ENCODE measurements at regions not wholly inside any gene's neighbourhood (a gene's known extent, or its start where the extent isn't known, plus 50 kb on each side); places are given as distances from the start of the nearest gene placed in this dataset.

DNA sequence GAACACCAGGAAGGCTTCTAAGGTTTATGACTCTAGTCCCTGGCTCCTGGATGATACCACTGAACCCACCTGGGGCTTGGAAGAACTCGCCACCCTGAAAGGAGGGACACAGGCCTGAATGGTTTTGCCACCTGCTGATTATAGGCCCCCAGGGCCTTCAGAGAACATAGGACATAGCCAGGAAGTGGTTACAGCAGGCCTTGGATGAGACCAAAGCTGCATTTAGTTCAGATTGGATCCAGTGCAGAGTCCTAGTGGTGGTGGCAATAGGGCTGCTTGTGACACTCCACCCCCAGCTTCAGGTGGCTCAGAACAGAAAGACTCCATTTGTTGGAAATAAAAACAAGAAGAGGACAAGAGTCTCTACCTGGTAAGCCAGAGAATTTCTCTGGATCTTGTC is 101.6 kb upstream of the PLPPR5 start:
- H2BK20ac ChIP-seq (ENCODE audit: low read depth, low read length, poor library complexity, severe bottlenecking), result no peak overlapping the region
- H3T11ph ChIP-seq (ENCODE audit: low read length), result no peak overlapping the region
- no peaks in the 10 kb centered on the region for H3K79me2 ChIP-seq (ENCODE audit: insufficient read depth, low read length)
- peaks cover 9 to 12% of the 10 kb centered on the region in 2 experiments for H3K4me1 Mint-ChIP-seq
- H2BK12ac ChIP-seq (ENCODE audit: insufficient read length, low read depth, low read length), result no peak overlapping the region
- H2AFZ ChIP-seq (ENCODE audit: low read length), result no peak overlapping the region
- no peak overlapping the region for H4K8ac ChIP-seq (replicated peaks; ENCODE audit: insufficient read length, low read depth, low read length)
- no peak overlapping the region for H3K27ac ChIP-seq (ENCODE audit: insufficient read length, low read depth, low read length)
- H3K27me3 ChIP-seq (ENCODE audit: insufficient read depth, low read length), result no peaks in the 10 kb centered on the region
- H3K4me2 ChIP-seq (ENCODE audit: insufficient read depth, insufficient read length, low read length), result no peak overlapping the region
- H3K23ac ChIP-seq (ENCODE audit: insufficient read length, low read depth, low read length), result no peak overlapping the region
- no peak overlapping the region for H3K4ac ChIP-seq (ENCODE audit: low read depth, low read length)
- no peaks in the 10 kb centered on the region for H3K23me2 ChIP-seq (ENCODE audit: insufficient read length, low read depth, low read length, poor library complexity, severe bottlenecking)
- no peak for TF ChIP-seq CTCF (conservative IDR thresholded peaks at IDR 0.05)
- no peaks in the 10 kb centered on the region; a peak in 2 of 5 replicates for H3K9me3 Mint-ChIP-seq
- no peak overlapping the region for H3K4me3 Mint-ChIP-seq
- H3K4me1 ChIP-seq (ENCODE audit: insufficient read depth, low read length), result no peaks in the 10 kb centered on the region
- no peak overlapping the region for H3K56ac ChIP-seq (ENCODE audit: insufficient read length, low read depth, low read length)
- no peaks in the 10 kb centered on the region for H3K9me3 ChIP-seq (ENCODE audit: control insufficient read depth, low read depth, low read length)
- H2BK5ac ChIP-seq (ENCODE audit: insufficient read length, low read length), result no peak overlapping the region
- H4K91ac ChIP-seq (ENCODE audit: insufficient read length, low read depth, low read length), result no peak overlapping the region
- H2BK120ac ChIP-seq (ENCODE audit: low read depth, low read length, poor library complexity, severe bottlenecking), result no peak overlapping the region
- no CpG with 5 or more reads among the region's 1 CpG for WGBS (ENCODE audit: extremely low coverage, insufficient read length, low lambda C conversion rate)
- H3K79me1 ChIP-seq (ENCODE audit: insufficient read depth, low read depth, low read length, poor library complexity, severe bottlenecking), result no peaks in the 10 kb centered on the region
- no peak overlapping the region for H2BK15ac ChIP-seq (ENCODE audit: low read depth, low read length)
- H3K36me3 Mint-ChIP-seq (ENCODE audit: insufficient read depth in 1 of 3, low read depth in 3 of 3), result no peaks in the 10 kb centered on the region
- no peak overlapping the region for H3K18ac ChIP-seq (ENCODE audit: insufficient read length, low read depth, low read length)
- H4K20me1 ChIP-seq (ENCODE audit: control insufficient read depth, insufficient read depth, insufficient read length), result no peaks in the 10 kb centered on the region
- H2AK5ac ChIP-seq (ENCODE audit: insufficient read length, low read length), result no peak overlapping the region
- H3K27ac Mint-ChIP-seq, result no peak overlapping the region
- no peak overlapping the region for H4K5ac ChIP-seq (ENCODE audit: insufficient read length, low read depth, low read length)
- no peaks in the 10 kb centered on the region for H3K27me3 Mint-ChIP-seq (ENCODE audit: low read depth)
- no peak overlapping the region for H3K9ac ChIP-seq (ENCODE audit: extremely low read depth, insufficient read length, low read length)
- H3K14ac ChIP-seq (ENCODE audit: insufficient read depth, low read length), result no peak overlapping the region
- no peak for DNase-seq

All from H9 (cell line).